Subcutaneous abdominal adipose tissue (tissue), 5 donors: ENCODE measurements at regions not wholly inside any gene's neighbourhood (a gene's known extent, or its start where the extent isn't known, plus 50 kb on each side); places are given as distances from the start of the nearest gene placed in this dataset.
"Not testable (repeated sequence)": the region's sequence is repeated elsewhere in the genome, so short reads cannot be mapped to it uniquely, and the experiment has no call there.

ENCODE experiments used
- H3K27ac ChIP-seq: one replicate; pipeline ENCODE4 v1.7.0; 2013; ENCODE audit warnings: low read depth, mild to moderate bottlenecking, inconsistent platforms, low read length, moderate library complexity
- H3K27me3 ChIP-seq, 5 donors: one replicate each; pipeline ENCODE4 v1.7.0; 2013; ENCODE audit warnings: low read length in 5 of 5, inconsistent platforms in 1 of 5; ENCODE audit not compliant: control insufficient read depth in 5 of 5, insufficient read depth in 4 of 5
- H3K36me3 ChIP-seq, 5 donors: one replicate each; pipeline ENCODE4 v1.7.0; 2013; ENCODE audit warnings: low read length in 5 of 5; ENCODE audit not compliant: control insufficient read depth in 5 of 5, insufficient read depth in 5 of 5
- H3K4me1 ChIP-seq, 5 donors: one replicate each; pipeline ENCODE4 v1.7.0; 2013; ENCODE audit warnings: low read length in 5 of 5, mild to moderate bottlenecking in 3 of 5, moderate library complexity in 1 of 5; ENCODE audit not compliant: control insufficient read depth in 5 of 5, insufficient read depth in 5 of 5
- H3K4me3 ChIP-seq, 5 donors: one replicate each; pipeline ENCODE4 v1.7.0; 2013; ENCODE audit warnings: low read length in 5 of 5, low read depth in 1 of 5
- H3K9ac ChIP-seq, 5 donors: one replicate each; pipeline ENCODE4 v1.7.0; 2013; ENCODE audit warnings: low read length in 5 of 5, mild to moderate bottlenecking in 4 of 5, moderate library complexity in 3 of 5
- H3K9me3 ChIP-seq, 5 donors: one replicate each; pipeline ENCODE4 v1.7.0; 2013; ENCODE audit warnings: low read length in 5 of 5; ENCODE audit not compliant: control insufficient read depth in 5 of 5
- donor health status: healthy.
- donor health status: healthy.
- donor health status: healthy.
- donor health status: healthy.
- donor health status: healthy.

GRCh38 chr3:10637342-10637741, 132.0 kb upstream of the ATP2B2 start:
- Histone ChIP-seq H3K27me3 (peaks cover 5 to 19% (median 9%) of the 10 kb centered on the region in 5 donors), H3K9ac (no peak overlapping the region), H3K4me3 (peak overlapping the region in 1 of 5 donors; percentile 9), H3K9me3 (peaks cover 5 to 36% (median 32%) of the 10 kb centered on the region in 5 donors), H3K27ac (no peak overlapping the region), H3K36me3 (no peaks in the 10 kb centered on the region), H3K4me1 (no peaks in the 10 kb centered on the region)

GRCh38 chr3:10638466-10638865, 133.1 kb upstream of the ATP2B2 start:
- Histone ChIP-seq H3K4me1 (no peaks in the 10 kb centered on the region), H3K4me3 (no peak overlapping the region), H3K9ac (no peak overlapping the region), H3K27me3 (peaks cover 3 to 23% (median 7%) of the 10 kb centered on the region in 5 donors), H3K36me3 (no peaks in the 10 kb centered on the region), H3K9me3 (peaks cover 5 to 36% (median 32%) of the 10 kb centered on the region in 5 donors), H3K27ac (no peak overlapping the region)

- no peak overlapping the region for H3K27ac ChIP-seq
- H3K27me3 ChIP-seq = peaks cover 0 to 18% (median 3%) of the 10 kb centered on the region in 5 donors
- peaks cover 5 to 36% (median 23%) of the 10 kb centered on the region in 5 donors for H3K9me3 ChIP-seq
These were observed 136.4 kb upstream of the ATP2B2 start for GRCh38 chr3:10641760-10642159.

GRCh38 chr3:10644189-10644588, 138.8 kb upstream of the ATP2B2 start:
- Histone ChIP-seq H3K4me3 (no peak overlapping the region), H3K27ac (no peak overlapping the region), H3K9me3 (peaks cover 0 to 15% (median 7%) of the 10 kb centered on the region in 5 donors), H3K9ac (no peak overlapping the region), H3K27me3 (peaks cover 0 to 18% (median 3%) of the 10 kb centered on the region in 5 donors), H3K4me1 (no peaks in the 10 kb centered on the region), H3K36me3 (no peaks in the 10 kb centered on the region)

More at GRCh38 chr3:10641760-10642159, 136.4 kb upstream of the ATP2B2 start:
- no peaks in the 10 kb centered on the region for H3K4me1 ChIP-seq
- H3K36me3 ChIP-seq = no peaks in the 10 kb centered on the region
- no peak overlapping the region for H3K9ac ChIP-seq
- H3K4me3 ChIP-seq = no peak overlapping the region

- Histone ChIP-seq H3K27me3 (peaks cover 0 to 11% (median 3%) of the 10 kb centered on the region in 5 donors), H3K4me3 (no peak overlapping the region), H3K4me1 (no peaks in the 10 kb centered on the region), H3K9me3 (peaks cover 0 to 4% (median 2%) of the 10 kb centered on the region in 5 donors), H3K27ac (no peak overlapping the region), H3K36me3 (no peaks in the 10 kb centered on the region), H3K9ac (no peak overlapping the region)
These were observed 140.4 kb upstream of the ATP2B2 start for GRCh38 chr3:10645800-10646199.

GRCh38 chr3:10646531-10647335, 141.3 kb upstream of the ATP2B2 start:
- H3K4me3 ChIP-seq = no peak overlapping the region
- H3K27me3 ChIP-seq = peaks cover 0 to 9% (median 3%) of the 10 kb centered on the region in 5 donors
- no peaks in the 10 kb centered on the region for H3K4me1 ChIP-seq
- H3K36me3 ChIP-seq = no peaks in the 10 kb centered on the region
- H3K9me3 ChIP-seq = peaks cover 0 to 8% (median 0%) of the 10 kb centered on the region in 5 donors
- no peak overlapping the region for H3K27ac ChIP-seq
- H3K9ac ChIP-seq = no peak overlapping the region

GRCh38 chr3:10647376-10647775, 142.0 kb upstream of the ATP2B2 start:
- Histone ChIP-seq H3K36me3 (no peaks in the 10 kb centered on the region), H3K9me3 (peaks cover 0 to 8% (median 0%) of the 10 kb centered on the region in 5 donors), H3K4me3 (no peak overlapping the region), H3K4me1 (no peaks in the 10 kb centered on the region), H3K27ac (no peak overlapping the region), H3K27me3 (peaks cover 0 to 3% (median 3%) of the 10 kb centered on the region in 5 donors), H3K9ac (no peak overlapping the region)

GRCh38 chr3:10648181-10648580, 142.8 kb upstream of the ATP2B2 start:
- no peaks in the 10 kb centered on the region for H3K4me1 ChIP-seq
- no peaks in the 10 kb centered on the region for H3K36me3 ChIP-seq
- H3K9me3 ChIP-seq = peaks cover 0 to 8% (median 0%) of the 10 kb centered on the region in 5 donors
- no peak overlapping the region for H3K4me3 ChIP-seq
- H3K27ac ChIP-seq = no peak overlapping the region
- H3K9ac ChIP-seq = no peak overlapping the region
- H3K27me3 ChIP-seq = peaks cover 0 to 3% (median 0%) of the 10 kb centered on the region in 5 donors

- H3K36me3 ChIP-seq, H3K4me3 ChIP-seq, H3K4me1 ChIP-seq, H3K27me3 ChIP-seq, H3K27ac ChIP-seq, H3K9ac ChIP-seq, H3K9me3 ChIP-seq: not testable (repeated sequence)
These were observed 144.1 kb upstream of the ATP2B2 start for GRCh38 chr3:10649463-10649862.

- Histone ChIP-seq H3K36me3 (no peaks in the 10 kb centered on the region), H3K27me3 (peaks cover 0 to 7% (median 3%) of the 10 kb centered on the region in 5 donors), H3K27ac (no peak overlapping the region), H3K9ac (no peak overlapping the region), H3K4me1 (no peaks in the 10 kb centered on the region), H3K4me3 (no peak overlapping the region), H3K9me3 (peaks cover 0 to 8% (median 0%) of the 10 kb centered on the region in 5 donors)
These were observed 146.1 kb upstream of the ATP2B2 start for GRCh38 chr3:10651506-10651905.
